Activated CD4-positive, alpha-beta memory T cell treated with anti-CD3 and anti-CD28 coated beads for 36 hours (primary cell): ENCODE measurements at regions not wholly inside any gene's neighbourhood (a gene's known extent, or its start where the extent isn't known, plus 50 kb on each side); places are given as distances from the start of the nearest gene placed in this dataset.
"Not testable (repeated sequence)": the region's sequence is repeated elsewhere in the genome, so short reads cannot be mapped to it uniquely, and the experiment has no call there.

ENCODE experiments used
- CTCF ChIA-PET: fragments of 350-600 bp; sonication (Branson Sonifier 250); formaldehyde crosslinking; loops from one replicate; lab custom pipeline; 2021; ENCODE audit warnings: antibody characterized with exemption, inconsistent platforms; lab: Charles Lee
- POLR2A ChIA-PET: fragments of 350-600 bp; sonication (Branson Sonifier 250); formaldehyde crosslinking; loops from one replicate; lab custom pipeline; 2021; ENCODE audit warnings: antibody characterized with exemption; lab: Charles Lee
- DNase-seq: peaks from one replicate; pipeline ENCODE4 v3.0.0-alpha.2; 2020
- H3K27ac Mint-ChIP-seq: one replicate; pipeline ENCODE4 v1.8.0; 2021; ENCODE audit warnings: mixed read lengths
- H3K27me3 Mint-ChIP-seq: one replicate; pipeline ENCODE4 v1.8.0; 2021; ENCODE audit warnings: mixed read lengths
- H3K36me3 Mint-ChIP-seq: one replicate; pipeline ENCODE4 v1.8.0; 2021; ENCODE audit warnings: mixed read lengths
- H3K4me1 Mint-ChIP-seq: one replicate; pipeline ENCODE4 v1.8.0; 2021; ENCODE audit warnings: low read depth, mixed read lengths
- H3K4me3 Mint-ChIP-seq: one replicate; pipeline ENCODE4 v1.8.0; 2021; ENCODE audit warnings: mild to moderate bottlenecking, mixed read lengths
- H3K9me3 Mint-ChIP-seq: one replicate; pipeline ENCODE4 v1.8.0; 2021; ENCODE audit warnings: mixed read lengths
- intact Hi-C: fragments of 100-400 bp; cut with micrococcal nuclease; formaldehyde crosslinking; loops from one replicate; pipeline ENCODE4 v1.15.1; 2023

GRCh38 chr9:62798884-62799850, 1609.3 kb downstream of the SPATA31A7 start:
- DNase-seq: peak; percentile 56
- peak overlapping the region; percentile 20 for H3K4me3 Mint-ChIP-seq
- H3K27ac Mint-ChIP-seq, H3K36me3 Mint-ChIP-seq, POLR2A ChIA-PET, H3K9me3 Mint-ChIP-seq, intact Hi-C loops: not testable (repeated sequence)
- CTCF ChIA-PET: interaction anchor here (1.1 kb wide), 1 partner anchor 1018 kb away, joined by 4 read pairs; no protein-coding TSS in a partner anchor
- peaks cover 38% of the 10 kb centered on the region for H3K27me3 Mint-ChIP-seq
- H3K4me1 Mint-ChIP-seq: peaks cover 31% of the 10 kb centered on the region

- CTCF ChIA-PET: interaction anchor here (1.1 kb wide), 1 partner anchor 1017 kb away, joined by 4 read pairs; no protein-coding TSS in a partner anchor
- H3K36me3 Mint-ChIP-seq, intact Hi-C loops, H3K27ac Mint-ChIP-seq, POLR2A ChIA-PET, H3K9me3 Mint-ChIP-seq: not testable (repeated sequence)
- peak; percentile 44 for DNase-seq
- Mint-ChIP-seq H3K4me1 (peaks cover 31% of the 10 kb centered on the region), H3K4me3 (peak overlapping the region; percentile 20), H3K27me3 (peaks cover 45% of the 10 kb centered on the region)
Measured at GRCh38 chr9:62799851-62800371, 1610.1 kb downstream of the SPATA31A7 start.

GRCh38 chr9:62800451-62801371, 1610.9 kb downstream of the SPATA31A7 start:
- CTCF ChIA-PET, POLR2A ChIA-PET, H3K36me3 Mint-ChIP-seq, DNase-seq, intact Hi-C loops, H3K9me3 Mint-ChIP-seq, H3K27ac Mint-ChIP-seq: not testable (repeated sequence)
- Mint-ChIP-seq H3K27me3 (peaks cover 50% of the 10 kb centered on the region), H3K4me3 (peak overlapping the region; percentile 63), H3K4me1 (peaks cover 31% of the 10 kb centered on the region)

- H3K9me3 Mint-ChIP-seq, intact Hi-C loops, CTCF ChIA-PET, H3K36me3 Mint-ChIP-seq, POLR2A ChIA-PET, DNase-seq, H3K27ac Mint-ChIP-seq: not testable (repeated sequence)
- H3K4me1 Mint-ChIP-seq: peaks cover 31% of the 10 kb centered on the region
- H3K4me3 Mint-ChIP-seq: peak overlapping the region; percentile 63
- H3K27me3 Mint-ChIP-seq: peaks cover 54% of the 10 kb centered on the region
Measured at GRCh38 chr9:62801372-62801811, 1611.6 kb downstream of the SPATA31A7 start.

- H3K9me3 Mint-ChIP-seq, CTCF ChIA-PET, intact Hi-C loops, H3K27ac Mint-ChIP-seq, POLR2A ChIA-PET, H3K36me3 Mint-ChIP-seq: not testable (repeated sequence)
- H3K4me3 Mint-ChIP-seq: peak overlapping the region; percentile 63
- H3K27me3 Mint-ChIP-seq: peaks cover 54% of the 10 kb centered on the region
- peaks cover 31% of the 10 kb centered on the region for H3K4me1 Mint-ChIP-seq
- DNase-seq: peak; percentile 75
Measured at GRCh38 chr9:62801961-62802718, 1612.3 kb downstream of the SPATA31A7 start.

GRCh38 chr9:62802719-62803079, 1612.9 kb downstream of the SPATA31A7 start:
- intact Hi-C loops, H3K27ac Mint-ChIP-seq, POLR2A ChIA-PET, CTCF ChIA-PET, H3K36me3 Mint-ChIP-seq, DNase-seq, H3K9me3 Mint-ChIP-seq: not testable (repeated sequence)
- Mint-ChIP-seq H3K4me3 (peak overlapping the region; percentile 63), H3K4me1 (peaks cover 31% of the 10 kb centered on the region), H3K27me3 (peaks cover 54% of the 10 kb centered on the region)

- POLR2A ChIA-PET, H3K36me3 Mint-ChIP-seq: not testable (repeated sequence)
Measured at GRCh38 chr9:62803099-62803498, 1613.3 kb downstream of the SPATA31A7 start.

GRCh38 chr9:62804314-62804713, 1614.5 kb downstream of the SPATA31A7 start:
- DNase-seq, intact Hi-C loops, H3K27ac Mint-ChIP-seq, POLR2A ChIA-PET, H3K4me3 Mint-ChIP-seq, H3K36me3 Mint-ChIP-seq, H3K9me3 Mint-ChIP-seq: not testable (repeated sequence)
- CTCF ChIA-PET: interaction anchor here (1.6 kb wide), 1 partner anchor 1013 kb away, joined by 3 read pairs; no protein-coding TSS in a partner anchor
- Mint-ChIP-seq H3K27me3 (peaks cover 55% of the 10 kb centered on the region), H3K4me1 (peaks cover 25% of the 10 kb centered on the region)

More at GRCh38 chr9:62803099-62803498, 1613.3 kb downstream of the SPATA31A7 start:
- DNase-seq, H3K27ac Mint-ChIP-seq, CTCF ChIA-PET, H3K9me3 Mint-ChIP-seq, intact Hi-C loops: not testable (repeated sequence)
- Mint-ChIP-seq H3K4me1 (peaks cover 31% of the 10 kb centered on the region), H3K27me3 (peaks cover 57% of the 10 kb centered on the region), H3K4me3 (peak overlapping the region; percentile 33)

- CTCF ChIA-PET, H3K4me3 Mint-ChIP-seq, H3K36me3 Mint-ChIP-seq, DNase-seq, intact Hi-C loops, H3K27ac Mint-ChIP-seq, POLR2A ChIA-PET, H3K9me3 Mint-ChIP-seq, H3K4me1 Mint-ChIP-seq: not testable (repeated sequence)
- H3K27me3 Mint-ChIP-seq: peaks cover 38% of the 10 kb centered on the region
Measured at GRCh38 chr9:62807424-62807823, 1617.6 kb downstream of the SPATA31A7 start.

- H3K4me1 Mint-ChIP-seq: not testable (repeated sequence)
Measured at GRCh38 chr9:62808081-62808480, 1618.2 kb downstream of the SPATA31A7 start.

GRCh38 chr9:62810318-62810717, 1620.5 kb downstream of the SPATA31A7 start:
- H3K27ac Mint-ChIP-seq, H3K4me3 Mint-ChIP-seq, intact Hi-C loops, H3K9me3 Mint-ChIP-seq, H3K4me1 Mint-ChIP-seq, DNase-seq, POLR2A ChIA-PET, H3K36me3 Mint-ChIP-seq, CTCF ChIA-PET: not testable (repeated sequence)
- peaks cover 35% of the 10 kb centered on the region for H3K27me3 Mint-ChIP-seq

More at GRCh38 chr9:62808081-62808480, 1618.2 kb downstream of the SPATA31A7 start:
- H3K27me3 Mint-ChIP-seq: peaks cover 39% of the 10 kb centered on the region
- intact Hi-C loops, H3K27ac Mint-ChIP-seq, CTCF ChIA-PET, DNase-seq, H3K9me3 Mint-ChIP-seq, POLR2A ChIA-PET, H3K4me3 Mint-ChIP-seq, H3K36me3 Mint-ChIP-seq: not testable (repeated sequence)
